Activated CD4-positive, alpha-beta memory T cell treated with anti-CD3 and anti-CD28 coated beads, Interleukin-2, amount 10 ng/mL, durations not matched to agents 7 days and 5 days (primary cell): ENCODE measurements at regions not wholly inside any gene's neighbourhood (a gene's known extent, or its start where the extent isn't known, plus 50 kb on each side); places are given as distances from the start of the nearest gene placed in this dataset.
A peak's percentile ranks its signal among the peaks of the same experiment; 100 is the strongest.

Experiments used
- CTCF ChIA-PET: fragments of 350-600 bp; sonication (Branson Sonifier 250); formaldehyde crosslinking; loops from one replicate; lab custom pipeline; 2021; ENCODE audit warnings: antibody characterized with exemption, inconsistent platforms; lab: Charles Lee
- POLR2A ChIA-PET: fragments of 350-600 bp; sonication (Branson Sonifier 250); formaldehyde crosslinking; loops from one replicate; lab custom pipeline; 2021; ENCODE audit warnings: antibody characterized with exemption; lab: Charles Lee
- DNase-seq: peaks from one replicate; pipeline ENCODE4 v3.0.0-alpha.2; 2020
- H3K27ac Mint-ChIP-seq: one replicate; pipeline ENCODE4 v1.8.0; 2021; ENCODE audit warnings: mild to moderate bottlenecking, mixed read lengths
- H3K27me3 Mint-ChIP-seq: one replicate; pipeline ENCODE4 v1.8.0; 2021; ENCODE audit warnings: mixed read lengths
- H3K36me3 Mint-ChIP-seq: one replicate; pipeline ENCODE4 v1.8.0; 2021; ENCODE audit warnings: low read depth, mixed read lengths
- H3K4me1 Mint-ChIP-seq: one replicate; pipeline ENCODE4 v1.8.0; 2021; ENCODE audit warnings: mixed read lengths
- H3K4me3 Mint-ChIP-seq: one replicate; pipeline ENCODE4 v1.8.0; 2021; ENCODE audit warnings: mild to moderate bottlenecking, mixed read lengths
- H3K9me3 Mint-ChIP-seq: one replicate; pipeline ENCODE4 v1.8.0; 2021; ENCODE audit warnings: mixed read lengths

DNA sequence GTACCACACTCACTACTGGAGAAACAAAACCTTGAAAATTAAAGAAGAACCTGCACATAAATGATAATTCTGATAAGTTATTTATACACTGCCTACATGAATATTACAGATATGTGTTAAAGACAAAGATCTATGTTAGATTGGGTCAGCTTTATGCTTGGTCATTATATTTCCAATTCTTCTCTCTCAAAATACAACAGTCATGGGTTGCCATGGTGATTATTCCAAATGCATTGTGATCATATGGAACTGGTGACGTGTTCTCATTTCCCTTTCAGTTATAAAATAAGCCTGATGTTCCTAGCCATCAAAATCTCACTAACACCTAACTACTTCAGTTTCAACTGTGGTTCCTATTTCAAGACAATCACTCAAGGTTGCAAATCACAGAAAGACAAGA lies 1416.4 kb downstream of the UQCRFS1 start:
- POLR2A ChIA-PET: no interaction called here
- CTCF ChIA-PET: no interaction called here
- H3K27me3 Mint-ChIP-seq: no peaks in the 10 kb centered on the region
- H3K4me3 Mint-ChIP-seq: no peak overlapping the region
- peaks cover 44% of the 10 kb centered on the region for H3K36me3 Mint-ChIP-seq
- peaks cover 3% of the 10 kb centered on the region for H3K9me3 Mint-ChIP-seq
- no peak overlapping the region for H3K27ac Mint-ChIP-seq
- DNase-seq: no peak
- H3K4me1 Mint-ChIP-seq: peaks cover 25% of the 10 kb centered on the region

- Mint-ChIP-seq H3K9me3 (peaks cover 2% of the 10 kb centered on the region), H3K27me3 (no peaks in the 10 kb centered on the region), H3K36me3 (peaks cover 42% of the 10 kb centered on the region), H3K4me1 (peaks cover 27% of the 10 kb centered on the region), H3K27ac (no peak overlapping the region), H3K4me3 (no peak overlapping the region)
- DNase-seq: no peak
- ChIA-PET CTCF (no interaction called here), POLR2A (no interaction called here)
Observed at GRCh38 chr19:27796073-27796472, 1416.9 kb downstream of the UQCRFS1 start.

DNA sequence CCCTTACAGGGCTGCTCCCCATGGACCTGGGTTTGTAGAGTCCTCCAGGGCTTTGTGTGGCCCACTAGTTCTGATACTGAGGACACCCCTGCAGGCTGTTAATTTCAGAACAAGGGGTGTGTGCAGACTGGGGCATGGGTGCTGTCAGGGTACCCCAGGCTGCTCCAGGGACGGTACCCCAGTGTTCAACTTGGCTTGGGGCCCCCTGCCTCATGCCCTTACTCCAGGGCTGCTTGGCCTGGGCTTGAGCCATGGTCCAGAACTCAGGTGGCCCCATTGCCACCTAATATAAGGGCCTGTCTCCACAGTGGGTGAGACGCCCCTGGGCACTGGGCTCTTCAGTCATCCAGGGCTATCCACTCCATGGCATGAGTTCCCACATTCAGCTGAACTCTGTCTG lies 1417.6 kb downstream of the UQCRFS1 start:
- DNase-seq: no peak
- Mint-ChIP-seq H3K27ac (no peak overlapping the region), H3K4me1 (peaks cover 30% of the 10 kb centered on the region), H3K4me3 (no peak overlapping the region), H3K9me3 (peaks cover 2% of the 10 kb centered on the region), H3K27me3 (no peaks in the 10 kb centered on the region), H3K36me3 (peaks cover 41% of the 10 kb centered on the region)
- POLR2A ChIA-PET: no interaction called here
- CTCF ChIA-PET: no interaction called here

DNA sequence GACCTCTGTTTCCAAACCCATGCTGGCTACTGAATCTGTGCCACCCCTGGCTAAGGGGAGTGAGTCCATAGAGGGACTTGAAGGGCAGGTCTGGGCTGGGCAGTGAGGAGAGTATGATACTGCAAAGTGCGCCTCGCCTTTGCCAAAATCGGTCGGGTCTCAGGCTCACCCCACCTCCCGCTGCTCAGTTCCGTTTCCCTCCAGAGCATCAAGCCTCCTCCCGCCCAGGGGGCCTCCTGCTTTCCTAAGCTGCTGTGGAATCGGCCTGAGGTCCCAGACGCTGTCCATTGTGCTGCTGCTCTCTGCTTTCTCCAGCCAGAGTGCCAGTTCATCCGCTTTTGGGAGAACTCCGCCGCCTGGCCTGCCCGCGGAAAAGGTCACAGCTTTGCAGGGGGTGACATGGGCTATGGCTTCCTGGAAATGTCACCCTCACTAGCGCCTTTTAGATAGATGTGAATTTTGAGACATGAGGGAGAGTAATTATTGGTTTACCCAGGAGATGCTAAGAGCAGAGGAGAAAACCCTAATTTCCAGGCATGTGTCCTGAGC lies 1418.4 kb downstream of the UQCRFS1 start:
- ChIA-PET CTCF (interaction anchor here (1.6 kb wide), 1 partner anchor 17 kb away, joined by 4 read pairs; no protein-coding TSS in a partner anchor), POLR2A (no interaction called here)
- peak; percentile 22 for DNase-seq
- Mint-ChIP-seq H3K9me3 (peaks cover 2% of the 10 kb centered on the region), H3K27ac (peak overlapping the region; percentile 91), H3K27me3 (no peaks in the 10 kb centered on the region), H3K4me3 (peak overlapping the region; percentile 93), H3K4me1 (peaks cover 30% of the 10 kb centered on the region), H3K36me3 (peaks cover 35% of the 10 kb centered on the region)

DNA sequence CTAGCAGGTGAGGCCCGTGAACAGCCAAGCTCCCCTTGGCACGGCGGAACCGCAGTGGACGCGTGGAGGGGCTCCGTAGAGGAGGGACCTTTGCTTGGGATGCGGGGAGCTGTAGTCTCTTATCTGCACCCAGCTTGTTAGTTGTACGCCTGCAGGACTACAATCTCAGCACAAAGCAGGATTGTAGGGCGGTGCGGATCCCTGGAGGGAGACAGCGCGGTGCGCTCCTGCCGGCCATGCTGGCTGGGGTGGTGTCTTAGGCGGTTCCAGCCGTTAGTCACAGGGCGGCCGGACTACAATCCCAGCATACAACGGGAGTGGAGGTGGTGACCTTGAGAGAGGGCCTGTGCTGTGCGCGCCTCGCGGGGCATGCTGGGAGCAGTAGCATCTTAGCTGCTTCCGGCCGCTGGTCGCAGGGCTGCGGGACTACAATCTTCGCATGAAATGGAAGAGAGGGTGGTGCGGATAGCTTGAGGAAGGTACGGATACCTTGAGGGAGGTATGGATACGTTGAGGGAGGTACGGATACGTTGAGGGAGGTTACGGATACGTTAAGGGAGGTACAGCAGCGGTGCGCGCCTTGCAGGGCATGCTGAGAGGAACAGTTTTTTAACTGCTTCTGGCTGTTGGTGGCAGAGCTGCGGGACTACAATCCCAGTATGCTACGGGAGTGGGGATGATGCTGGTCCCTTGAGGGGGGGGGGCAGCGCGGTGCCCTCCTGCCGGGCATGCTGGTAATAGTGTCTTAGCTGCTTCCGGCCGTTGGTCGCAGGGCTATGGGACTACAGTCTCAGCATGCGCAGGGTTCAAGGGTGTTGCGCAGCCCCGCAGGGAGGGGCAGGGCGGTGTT lies 1419.1 kb downstream of the UQCRFS1 start:
- CTCF ChIA-PET: interaction anchor here (1.6 kb wide), 1 partner anchor 16 kb away, joined by 4 read pairs; no protein-coding TSS in a partner anchor
- Mint-ChIP-seq H3K36me3 (peaks cover 31% of the 10 kb centered on the region), H3K27ac (peak overlapping the region; percentile 91), H3K27me3 (no peaks in the 10 kb centered on the region), H3K4me3 (peak overlapping the region; percentile 93), H3K4me1 (peaks cover 30% of the 10 kb centered on the region), H3K9me3 (peaks cover 3% of the 10 kb centered on the region)
- POLR2A ChIA-PET: interaction anchor here (0.6 to 1.7 kb wide), 3 partner anchors 11 to 1921 kb away, joined by 3 to 4 read pairs (median 4); partner anchors contain the start of gene C19orf12
- DNase-seq: peak; percentile 93

GRCh38 chr19:27793128-27793643 lies 1419.8 kb downstream of the UQCRFS1 start:
- no peaks in the 10 kb centered on the region for H3K27me3 Mint-ChIP-seq
- DNase-seq: peak; percentile 80
- H3K4me3 Mint-ChIP-seq: peak overlapping the region; percentile 93
- H3K36me3 Mint-ChIP-seq: peaks cover 33% of the 10 kb centered on the region
- peaks cover 30% of the 10 kb centered on the region for H3K4me1 Mint-ChIP-seq
- peak overlapping the region; percentile 91 for H3K27ac Mint-ChIP-seq
- ChIA-PET CTCF (interaction anchor here (1.6 kb wide), 1 partner anchor 16 kb away, joined by 4 read pairs; no protein-coding TSS in a partner anchor), POLR2A (interaction anchor here (0.6 to 1.7 kb wide), 3 partner anchors 10 to 1922 kb away, joined by 3 to 4 read pairs (median 4); partner anchors contain the start of gene C19orf12)
- peaks cover 5% of the 10 kb centered on the region for H3K9me3 Mint-ChIP-seq

GRCh38 chr19:27792576-27793127 lies 1420.3 kb downstream of the UQCRFS1 start:
- POLR2A ChIA-PET: interaction anchor here (0.9 to 1.7 kb wide), 2 partner anchors 10 to 1922 kb away, joined by 4 read pairs; partner anchors contain the start of gene C19orf12

GRCh38 chr19:27780367-27781075 lies 1432.4 kb downstream of the UQCRFS1 start:
- POLR2A ChIA-PET: no interaction called here

More at GRCh38 chr19:27792576-27793127, 1420.3 kb downstream of the UQCRFS1 start:
- H3K9me3 Mint-ChIP-seq: peaks cover 8% of the 10 kb centered on the region
- no peak for DNase-seq
- peak overlapping the region; percentile 93 for H3K4me3 Mint-ChIP-seq
- peak overlapping the region; percentile 91 for H3K27ac Mint-ChIP-seq
- peaks cover 33% of the 10 kb centered on the region for H3K36me3 Mint-ChIP-seq
- CTCF ChIA-PET: interaction anchor here (1.6 kb wide), 1 partner anchor 15 kb away, joined by 4 read pairs; no protein-coding TSS in a partner anchor
- H3K4me1 Mint-ChIP-seq: peaks cover 30% of the 10 kb centered on the region
- H3K27me3 Mint-ChIP-seq: no peaks in the 10 kb centered on the region

DNA sequence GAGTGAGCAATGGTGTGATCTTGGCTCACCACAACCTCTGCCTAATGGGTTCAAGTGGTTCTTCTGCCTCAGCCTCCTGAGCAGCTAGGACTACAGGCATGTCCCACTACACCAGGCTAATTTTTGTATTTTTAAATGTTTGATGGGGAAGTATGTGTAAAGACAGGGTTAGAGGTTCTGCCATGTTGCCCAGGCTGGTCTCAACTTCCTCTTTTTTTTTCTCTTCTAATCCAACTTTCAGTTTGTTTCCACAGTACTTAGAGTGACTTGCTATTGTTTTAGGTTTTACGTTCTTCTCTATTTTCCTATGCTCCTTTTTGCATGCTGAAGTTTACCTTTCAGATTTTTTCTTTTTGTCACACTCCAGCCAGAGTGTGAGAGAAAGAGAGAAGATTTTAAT lies 1433.0 kb downstream of the UQCRFS1 start:
- Mint-ChIP-seq H3K4me1 (no peaks in the 10 kb centered on the region), H3K27ac (no peak overlapping the region), H3K27me3 (no peaks in the 10 kb centered on the region), H3K4me3 (no peak overlapping the region), H3K36me3 (peaks cover 31% of the 10 kb centered on the region), H3K9me3 (peaks cover 34% of the 10 kb centered on the region)
- ChIA-PET CTCF (no interaction called here), POLR2A (no interaction called here)
- DNase-seq: no peak

More at GRCh38 chr19:27780367-27781075, 1432.4 kb downstream of the UQCRFS1 start:
- Mint-ChIP-seq H3K27ac (no peak overlapping the region), H3K27me3 (no peaks in the 10 kb centered on the region), H3K4me3 (no peak overlapping the region), H3K9me3 (peaks cover 33% of the 10 kb centered on the region), H3K4me1 (no peaks in the 10 kb centered on the region), H3K36me3 (peaks cover 31% of the 10 kb centered on the region)
- CTCF ChIA-PET: no interaction called here
- DNase-seq: no peak

GRCh38 chr19:27777726-27778125 lies 1435.2 kb downstream of the UQCRFS1 start:
- Mint-ChIP-seq H3K4me1 (no peaks in the 10 kb centered on the region), H3K4me3 (no peak overlapping the region), H3K36me3 (peaks cover 32% of the 10 kb centered on the region), H3K9me3 (peaks cover 55% of the 10 kb centered on the region), H3K27ac (no peak overlapping the region), H3K27me3 (no peaks in the 10 kb centered on the region)
- ChIA-PET POLR2A (no interaction called here), CTCF (interaction anchor here (1.5 kb wide), 1 partner anchor 16 kb away, joined by 4 read pairs; no protein-coding TSS in a partner anchor)
- no peak for DNase-seq

- Mint-ChIP-seq H3K4me3 (no peak overlapping the region), H3K9me3 (peaks cover 60% of the 10 kb centered on the region), H3K27me3 (no peaks in the 10 kb centered on the region), H3K4me1 (no peaks in the 10 kb centered on the region), H3K36me3 (peaks cover 32% of the 10 kb centered on the region), H3K27ac (no peak overlapping the region)
- CTCF ChIA-PET: interaction anchor here (1.5 kb wide), 1 partner anchor 16 kb away, joined by 4 read pairs; no protein-coding TSS in a partner anchor
- no peak for DNase-seq
- POLR2A ChIA-PET: no interaction called here
Observed at GRCh38 chr19:27777242-27777641, 1435.7 kb downstream of the UQCRFS1 start.

DNA sequence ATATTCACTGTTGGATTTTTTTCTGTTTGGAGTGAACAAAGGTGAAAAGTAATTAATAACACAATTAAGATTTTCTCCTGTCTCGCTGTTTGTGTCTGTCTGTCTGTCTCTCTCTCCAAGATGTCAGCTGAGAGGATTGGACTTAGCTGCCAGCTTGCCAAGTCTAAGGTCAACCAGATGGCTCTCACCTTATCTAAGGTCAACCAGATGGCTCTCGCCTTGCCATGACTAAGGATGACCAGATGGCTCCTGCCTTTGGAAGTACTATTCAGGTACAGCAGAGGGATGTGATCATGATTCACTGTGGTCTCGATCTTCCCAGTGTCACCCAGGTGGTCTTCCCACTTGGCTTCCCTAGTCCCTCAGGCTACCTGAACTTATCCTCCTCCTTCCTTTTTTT lies 1436.4 kb downstream of the UQCRFS1 start:
- Mint-ChIP-seq H3K4me3 (no peak overlapping the region), H3K27ac (no peak overlapping the region), H3K27me3 (no peaks in the 10 kb centered on the region), H3K4me1 (no peaks in the 10 kb centered on the region), H3K36me3 (peaks cover 34% of the 10 kb centered on the region), H3K9me3 (peaks cover 65% of the 10 kb centered on the region)
- CTCF ChIA-PET: interaction anchor here (1.5 kb wide), 1 partner anchor 17 kb away, joined by 4 read pairs; no protein-coding TSS in a partner anchor
- no peak for DNase-seq
- POLR2A ChIA-PET: no interaction called here
